GM19025 (cell line): ENCODE measurements at regions not wholly inside any gene's neighbourhood (a gene's known extent, or its start where the extent isn't known, plus 50 kb on each side); places are given as distances from the start of the nearest gene placed in this dataset.
"Not testable (repeated sequence)": the region's sequence is repeated elsewhere in the genome, so short reads cannot be mapped to it uniquely, and the experiment has no call there.

Experiments
- ATAC-seq: cut with Tn5 transposase; IDR thresholded peaks from one replicate; pipeline ENCODE4 v1.9.1; 2021; ENCODE audit warnings: mild to moderate bottlenecking, low read depth, moderate library complexity; ENCODE audit not compliant: unreplicated experiment

- ATAC-seq: no peak
These were observed 495.4 kb upstream of the MMS22L start for GRCh38 chr6:97778290-97779038.

- ATAC-seq: not testable (repeated sequence)
These were observed 496.2 kb upstream of the MMS22L start for GRCh38 chr6:97779039-97779766.

- no peak for ATAC-seq
These were observed 508.0 kb upstream of the MMS22L start for GRCh38 chr6:97790926-97791590.

DNA sequence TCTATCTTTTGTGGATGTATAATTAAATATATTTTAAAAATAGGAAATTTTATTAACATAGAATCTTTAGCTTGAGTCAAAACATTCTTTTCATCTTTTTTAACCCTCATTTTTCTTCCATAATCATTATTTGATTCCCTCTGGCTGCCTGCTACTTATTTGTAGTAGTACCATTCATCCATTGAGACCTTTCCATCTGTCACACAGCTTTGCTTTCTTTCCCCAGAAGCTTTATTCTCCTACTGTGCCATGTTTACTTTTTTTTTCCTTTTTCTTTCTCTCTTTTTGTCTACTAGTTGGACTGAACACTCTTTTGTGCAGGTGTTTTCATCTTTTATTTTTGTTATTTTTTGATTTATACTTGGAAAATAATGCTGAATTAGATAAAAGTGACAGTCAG lies 522.6 kb upstream of the MMS22L start:
- ATAC-seq: no peak

GRCh38 chr6:97812940-97813339 lies 529.9 kb upstream of the MMS22L start:
- no peak for ATAC-seq

- ATAC-seq: no peak
These were observed 531.0 kb upstream of the MMS22L start for GRCh38 chr6:97813889-97814567.

GRCh38 chr6:97815301-97815812 lies 532.3 kb upstream of the MMS22L start:
- ATAC-seq: no peak

DNA sequence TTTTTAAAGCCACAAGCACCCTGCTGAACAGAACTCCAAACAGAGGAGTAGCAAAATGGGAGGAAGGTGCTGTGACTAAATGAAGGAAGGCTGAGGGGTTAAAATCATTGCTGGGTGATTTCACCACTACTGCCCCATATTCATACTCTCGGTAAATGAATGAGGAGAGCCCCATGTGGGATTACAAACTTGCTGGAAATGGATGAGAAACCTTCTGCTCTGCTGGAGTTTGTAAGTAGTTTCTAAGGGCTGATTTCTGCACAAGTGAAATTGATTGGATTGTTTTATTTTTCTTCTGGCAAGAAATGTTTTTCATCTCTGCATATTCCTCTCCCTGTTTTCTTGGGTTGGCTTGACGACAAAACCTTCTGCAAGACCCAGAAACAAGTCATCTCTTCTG lies 533.5 kb upstream of the MMS22L start:
- ATAC-seq: no peak

DNA sequence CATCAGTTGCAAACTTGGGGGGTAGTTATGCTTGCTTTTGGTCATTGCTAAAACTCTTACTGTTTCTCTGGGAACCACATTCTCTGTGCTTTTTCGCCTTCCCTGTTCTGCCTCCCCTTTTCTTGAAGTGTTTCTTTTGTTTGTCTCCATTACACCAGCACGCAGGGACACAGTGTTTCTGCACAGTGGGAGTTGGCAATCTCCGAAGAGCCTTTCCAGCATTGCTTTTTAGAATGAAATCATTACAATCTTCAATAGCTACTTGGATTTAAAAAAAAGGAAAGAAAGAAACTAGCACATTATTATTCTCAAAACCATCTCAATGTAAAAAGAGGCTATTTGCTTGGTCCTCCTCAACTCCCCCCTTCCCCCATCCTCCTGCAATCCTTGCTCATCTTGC lies 536.7 kb upstream of the MMS22L start:
- ATAC-seq: no peak

- no peak for ATAC-seq
These were observed 537.4 kb upstream of the MMS22L start for GRCh38 chr6:97820400-97820799.

DNA sequence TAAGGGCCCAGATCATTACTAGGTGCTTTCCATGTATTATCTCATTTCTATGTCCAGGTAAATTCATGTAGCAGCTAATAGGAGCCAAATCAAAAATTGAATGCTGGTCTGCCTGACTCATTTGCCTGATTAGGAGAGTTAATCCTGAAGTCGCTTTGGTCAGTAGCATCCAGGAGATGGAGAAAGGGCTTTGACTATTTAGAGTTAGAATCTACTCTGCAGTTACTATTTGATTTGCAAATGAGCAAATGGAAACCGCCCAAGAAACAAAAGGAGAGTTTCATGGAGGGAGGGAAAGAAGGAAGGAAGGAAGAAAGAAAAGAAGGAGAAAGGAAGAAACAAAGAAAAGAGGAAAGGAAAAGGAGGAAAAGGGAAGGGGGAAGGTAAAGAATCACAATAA lies 539.6 kb upstream of the MMS22L start:
- ATAC-seq: no peak

GRCh38 chr6:97841763-97842162 lies 558.7 kb upstream of the MMS22L start:
- ATAC-seq: no peak

DNA sequence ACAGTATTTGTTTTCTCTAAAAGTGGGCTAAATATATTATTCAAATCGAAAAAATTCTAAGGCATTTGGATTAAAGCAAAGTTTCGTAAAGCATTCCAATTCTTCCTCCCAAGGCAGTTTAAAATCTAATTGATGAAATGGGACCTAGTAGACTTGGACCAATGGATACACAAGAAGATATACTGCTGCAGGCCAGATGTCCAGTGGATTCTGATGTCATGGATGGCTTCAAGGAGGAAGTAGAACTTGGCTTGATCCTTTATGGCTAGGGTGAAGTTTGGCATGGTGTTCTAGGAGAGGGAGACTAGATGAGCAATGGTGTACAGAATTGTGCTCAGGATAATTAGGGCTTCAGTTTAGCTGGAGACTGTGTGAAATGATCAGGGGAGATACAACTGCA lies 559.5 kb upstream of the MMS22L start:
- ATAC-seq: no peak

DNA sequence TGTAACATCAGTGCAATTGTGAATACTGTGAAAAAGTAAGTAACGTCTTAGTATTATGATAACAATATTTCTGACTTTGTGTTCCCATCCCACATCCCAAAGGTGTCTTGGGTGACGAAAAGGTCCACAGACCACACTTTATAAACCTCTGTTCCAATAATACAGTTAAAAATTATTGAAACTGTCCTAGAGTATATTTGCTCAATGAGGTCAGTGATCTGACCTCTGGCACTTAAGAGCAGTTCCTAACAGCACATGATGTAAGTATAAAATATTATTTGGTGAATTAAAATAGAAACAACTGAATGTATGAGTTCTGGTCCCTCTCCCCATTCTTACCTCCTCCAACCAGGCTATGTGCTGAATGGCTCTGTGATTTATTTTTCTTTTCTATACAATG lies 566.4 kb upstream of the MMS22L start:
- ATAC-seq: no peak

DNA sequence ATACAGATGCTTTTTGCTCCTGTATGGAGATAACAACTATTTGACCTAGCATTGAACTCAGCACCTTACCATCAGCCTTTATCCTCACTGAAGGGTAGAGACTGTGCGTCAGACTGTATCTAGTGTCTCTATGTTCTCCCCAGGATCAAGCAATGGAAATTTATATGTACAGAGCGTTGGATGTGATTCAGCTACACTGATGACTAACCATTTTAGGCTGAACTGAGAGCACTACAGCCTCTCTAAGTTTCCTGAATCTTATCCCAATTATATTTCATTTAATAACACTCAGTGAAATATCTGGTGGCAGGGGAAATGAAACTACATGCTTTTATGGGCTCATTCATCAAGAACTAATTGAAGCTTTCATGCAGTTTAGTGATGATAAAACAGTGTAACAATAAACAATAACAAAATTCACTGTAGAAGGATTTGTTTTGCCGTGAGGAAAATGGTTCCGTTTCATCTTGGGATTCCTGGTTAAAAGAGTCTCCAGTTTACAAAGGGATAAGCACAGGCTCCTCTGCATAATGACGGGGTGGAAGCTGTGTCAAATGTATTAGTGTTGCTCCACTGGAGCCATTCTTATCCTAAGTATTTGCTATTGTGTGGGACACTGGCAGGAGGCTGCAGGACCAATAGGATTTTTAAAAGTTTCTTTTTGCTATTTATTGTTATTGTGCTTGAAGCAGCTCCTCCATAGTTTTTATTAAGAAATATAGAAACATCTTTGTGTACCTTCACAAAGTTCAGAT lies 567.6 kb upstream of the MMS22L start:
- ATAC-seq: no peak

DNA sequence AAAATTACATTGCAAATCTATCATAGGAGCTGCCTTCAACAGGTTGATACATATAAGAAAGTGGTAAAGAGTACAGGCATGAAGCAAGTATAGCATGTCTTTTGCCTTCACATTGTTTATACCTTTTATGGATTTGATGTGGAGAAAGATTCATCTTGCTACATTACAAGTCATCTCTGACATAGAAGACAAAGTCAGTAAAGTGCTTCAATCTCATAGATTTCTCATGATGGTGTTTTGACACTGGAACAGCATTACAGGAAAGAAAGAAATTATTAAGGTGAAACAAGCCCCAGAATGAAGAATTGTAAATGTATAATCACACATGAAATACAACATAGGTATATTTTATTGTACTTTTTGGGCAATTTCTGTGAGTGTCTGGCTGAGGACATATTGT lies 580.7 kb upstream of the MMS22L start:
- no peak for ATAC-seq

- ATAC-seq: no peak
These were observed 581.4 kb upstream of the MMS22L start for GRCh38 chr6:97864366-97864765.

DNA sequence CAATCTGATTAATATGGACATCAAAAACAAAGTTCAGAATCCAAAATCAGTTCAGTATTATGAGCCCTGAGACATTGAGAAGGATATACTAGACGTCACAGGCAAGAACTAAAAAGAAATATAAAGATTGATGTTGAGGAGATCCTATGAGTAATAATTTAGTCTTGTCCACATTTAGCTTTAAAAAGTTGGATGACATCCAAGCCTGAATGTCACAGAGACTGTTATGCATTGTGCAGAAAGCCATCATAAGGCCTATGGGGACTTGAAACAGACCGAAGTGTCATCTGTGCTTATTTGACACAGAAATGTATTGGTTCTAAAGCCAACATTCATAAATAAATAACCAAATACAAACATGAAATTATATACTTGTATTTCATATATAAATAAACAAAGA lies 581.8 kb upstream of the MMS22L start:
- ATAC-seq: no peak

DNA sequence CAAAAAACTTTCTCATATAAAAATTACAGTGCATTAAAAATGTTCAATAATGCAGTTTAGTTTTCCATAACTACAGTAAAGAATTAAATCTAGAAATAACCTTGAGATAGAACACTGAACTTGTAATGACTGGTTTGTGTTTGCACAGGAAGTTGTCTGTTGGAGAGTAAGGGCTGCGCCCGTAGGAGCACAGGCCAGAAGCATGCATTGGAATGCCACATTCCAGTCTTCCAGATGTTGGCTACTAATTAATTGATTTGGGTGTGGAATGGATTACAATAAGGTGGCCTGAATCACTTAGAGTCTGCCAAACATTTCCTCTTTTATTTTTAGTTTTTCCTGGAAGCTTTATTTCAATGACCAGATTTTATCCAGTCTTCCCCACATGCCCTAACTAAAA lies 582.6 kb upstream of the MMS22L start:
- no peak for ATAC-seq

GRCh38 chr6:97866616-97867015 lies 583.6 kb upstream of the MMS22L start:
- no peak for ATAC-seq
